GM23338 (cell line): ENCODE measurements at regions not wholly inside any gene's neighbourhood (a gene's known extent, or its start where the extent isn't known, plus 50 kb on each side); places are given as distances from the start of the nearest gene placed in this dataset.

Experiments used
- ATAC-seq: fragments of 200-7000 bp; cut with Tn5 transposase; 3 replicates; pipeline ENCODE4 v1.9.1; 2020
- DNase-seq: peaks from one replicate; pipeline ENCODE4 v3.0.0-alpha.2; 2015; ENCODE audit warnings: low spot score
- H2AFZ ChIP-seq: fragments of 200-600 bp; sonication (generic); 2 replicates; pipeline ENCODE4 v1.8.0; 2016; ENCODE audit warnings: antibody characterized with exemption, mild to moderate bottlenecking, moderate library complexity
- H3F3A ChIP-seq: fragments of 200-600 bp; sonication (generic); replicated peaks from 2 replicates; pipeline ENCODE4 v1.8.0; 2017; ENCODE audit warnings: antibody characterized with exemption, mixed run types, low read depth
- H3K27ac ChIP-seq: fragments of 200-600 bp; sonication (generic); 2 replicates; pipeline ENCODE4 v1.6.1; 2016; ENCODE audit warnings: low read depth
- H3K27me3 ChIP-seq: fragments of 200-600 bp; sonication (generic); 2 replicates; pipeline ENCODE4 v1.8.0; 2016; ENCODE audit warnings: mild to moderate bottlenecking, mixed run types, moderate library complexity; ENCODE audit not compliant: insufficient read depth
- H3K36me3 ChIP-seq: fragments of 200-600 bp; sonication (generic); 2 replicates; pipeline ENCODE4 v1.8.0; 2016; ENCODE audit warnings: mild to moderate bottlenecking; ENCODE audit not compliant: insufficient read depth
- H3K4me1 ChIP-seq: fragments of 200-600 bp; sonication (generic); 2 replicates; pipeline ENCODE4 v1.8.0; 2016; ENCODE audit warnings: mild to moderate bottlenecking, moderate library complexity; ENCODE audit not compliant: insufficient read depth
- H3K4me2 ChIP-seq: fragments of 200-600 bp; sonication (generic); 2 replicates; pipeline ENCODE4 v1.7.1; 2017; ENCODE audit warnings: mixed run types
- H3K4me3 ChIP-seq: fragments of 200-600 bp; sonication (generic); 2 replicates; pipeline ENCODE4 v1.6.1; 2016; ENCODE audit warnings: mixed run types
- H3K79me2 ChIP-seq: fragments of 200-600 bp; sonication (generic); replicated peaks from 2 replicates; pipeline ENCODE4 v1.8.0; 2017; ENCODE audit warnings: mild to moderate bottlenecking; ENCODE audit not compliant: insufficient read depth
- H3K9me2 ChIP-seq: fragments of 200-600 bp; sonication (generic); 2 replicates; pipeline ENCODE4 v1.8.0; 2017; ENCODE audit not compliant: insufficient read depth
- H4K20me1 ChIP-seq: fragments of 200-600 bp; sonication (generic); replicated peaks from 2 replicates; pipeline ENCODE4 v1.8.0; 2017; ENCODE audit warnings: mild to moderate bottlenecking; ENCODE audit not compliant: insufficient read depth
- H3K27ac Mint-ChIP-seq: 2 replicates; pipeline ENCODE4 v1.8.0; 2020; ENCODE audit warnings: inconsistent platforms, mild to moderate bottlenecking, moderate library complexity, mixed read lengths
- H3K27me3 Mint-ChIP-seq: 3 replicates; pipeline ENCODE4 v1.8.0; 2022; ENCODE audit warnings: low read depth, mild to moderate bottlenecking, moderate library complexity, mixed read lengths, inconsistent platforms; ENCODE audit not compliant: insufficient read depth, poor library complexity
- H3K36me3 Mint-ChIP-seq: 3 replicates; pipeline ENCODE4 v1.8.0; 2021; ENCODE audit warnings: low read depth, mild to moderate bottlenecking, inconsistent platforms, moderate library complexity, mixed read lengths
- H3K4me1 Mint-ChIP-seq: 3 replicates; pipeline ENCODE4 v1.8.0; 2020; ENCODE audit warnings: mild to moderate bottlenecking, inconsistent platforms, mixed read lengths
- H3K4me3 Mint-ChIP-seq: 3 replicates; pipeline ENCODE4 v1.8.0; 2021; ENCODE audit warnings: moderate library complexity, mild to moderate bottlenecking, inconsistent platforms, mixed read lengths
- H3K9me3 Mint-ChIP-seq: 3 replicates; pipeline ENCODE4 v1.8.0; 2020; ENCODE audit warnings: moderate library complexity, mild to moderate bottlenecking, inconsistent platforms, mixed read lengths
- CREB1 ChIP-seq: fragments of 250-450 bp; sonication (Bioruptor Pico); IDR thresholded peaks from 2 replicates; pipeline ENCODE4 v1.5.0; 2020; ENCODE audit warnings: low read depth, mild to moderate bottlenecking, moderate library complexity
- EZH2 ChIP-seq: fragments of 200-600 bp; sonication (generic); IDR thresholded peaks from one replicate; pipeline ENCODE4 v1.8.0; 2017; ENCODE audit warnings: antibody characterized with exemption, mild to moderate bottlenecking, low read depth; ENCODE audit not compliant: unreplicated experiment
- EZH2phosphoT487 ChIP-seq: fragments of 200-600 bp; sonication (generic); IDR thresholded peaks from one replicate; pipeline ENCODE4 v1.8.1; 2018; ENCODE audit warnings: antibody characterized with exemption; ENCODE audit not compliant: unreplicated experiment
- JUNB ChIP-seq: IDR thresholded peaks from one replicate; pipeline ENCODE4 v1.6.1; 2016; ENCODE audit warnings: antibody characterized with exemption; ENCODE audit not compliant: unreplicated experiment
- NANOG ChIP-seq: IDR thresholded peaks from 2 replicates; pipeline ENCODE4 v1.6.1; 2016; ENCODE audit warnings: antibody characterized with exemption, borderline replicate concordance
- POLR2AphosphoS5 ChIP-seq: IDR thresholded peaks from 2 replicates; pipeline ENCODE4 v1.6.1; 2016; ENCODE audit warnings: antibody characterized with exemption, low read depth
- STAT1 ChIP-seq: IDR thresholded peaks from one replicate; pipeline ENCODE4 v1.6.1; 2016; ENCODE audit warnings: antibody characterized with exemption; ENCODE audit not compliant: unreplicated experiment
- ZNF114 ChIP-seq: fragments of 250-450 bp; sonication (Bioruptor Pico); IDR thresholded peaks from 2 replicates; pipeline ENCODE4 v1.5.0; 2020; ENCODE audit warnings: mild to moderate bottlenecking, moderate library complexity
- ZNF331 ChIP-seq: fragments of 250-450 bp; sonication (Bioruptor Pico); IDR thresholded peaks from 2 replicates; pipeline ENCODE4 v1.5.0; 2020; ENCODE audit warnings: low read depth, mild to moderate bottlenecking, moderate library complexity
- TF ChIP-seq, protein P1 (sequence below): fragments of 250-450 bp; sonication (Bioruptor Pico); IDR thresholded peaks from 2 replicates; pipeline ENCODE4 v1.5.0; 2020; ENCODE audit warnings: mild to moderate bottlenecking, moderate library complexity
- TF ChIP-seq, protein P2 (sequence below): IDR thresholded peaks from one replicate; pipeline ENCODE4 v1.6.1; 2018; ENCODE audit warnings: antibody characterized with exemption; ENCODE audit not compliant: unreplicated experiment
- TF ChIP-seq, protein P3 (sequence below): IDR thresholded peaks from 2 replicates; pipeline ENCODE4 v1.6.1; 2016; ENCODE audit warnings: antibody characterized with exemption
- TF ChIP-seq, protein P4 (sequence below), 2 experiments: fragments of 200-600 bp in 1 of 2; sonication (generic) in 1 of 2; conservative IDR thresholded peaks; 2 replicates each; pipeline versions ENCODE4 v1.5.1 to v1.6.1; 2016 to 2017; ENCODE audit warnings: antibody characterized with exemption in 2 of 2, low read depth in 2 of 2, mild to moderate bottlenecking in 2 of 2, moderate library complexity in 1 of 2

DNA sequence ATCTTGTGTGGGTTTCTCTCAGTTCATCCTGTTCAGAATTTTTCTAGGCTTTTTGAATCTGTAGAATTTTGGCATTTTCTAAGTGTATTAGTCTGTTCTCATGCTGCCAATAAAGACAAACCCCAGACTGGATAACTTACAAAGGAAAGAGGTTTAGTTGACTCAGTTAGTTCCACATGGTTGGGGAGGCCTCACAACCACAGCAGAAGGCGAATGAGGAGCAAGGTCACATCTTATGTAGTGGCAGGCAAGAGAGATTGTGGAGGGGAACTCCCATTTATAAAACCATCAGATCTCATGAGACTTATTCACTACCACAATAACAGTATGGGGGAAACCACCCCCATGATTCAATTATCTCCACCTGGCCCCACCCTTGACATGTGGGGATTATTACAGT is 199.2 kb downstream of the ST6GAL2 start:
- H3K9me3 Mint-ChIP-seq = peaks cover 19% of the 10 kb centered on the region
- Histone ChIP-seq H3K27ac (no peak overlapping the region), H3K9me2 (peaks cover 7% of the 10 kb centered on the region; the same call in 1 of the 2 replicates), H3K79me2 (no peaks in the 10 kb centered on the region), H4K20me1 (no peaks in the 10 kb centered on the region), H3K27me3 (no peaks in the 10 kb centered on the region), H3K4me3 (no peak overlapping the region), H3K4me2 (no peak overlapping the region), H2AFZ (no peak overlapping the region), H3K36me3 (peaks cover 10% of the 10 kb centered on the region; the same call in 1 of the 2 replicates), H3F3A (no peaks in the 10 kb centered on the region), H3K4me1 (no peaks in the 10 kb centered on the region)
- no peak overlapping the region for H3K4me3 Mint-ChIP-seq
- peaks cover 11% of the 10 kb centered on the region for H3K36me3 Mint-ChIP-seq
- DNase-seq = no peak
- TF ChIP-seq POLR2AphosphoS5 (no peak), CREB1 (CRISPR knock-in tag) (no peak), EZH2phosphoT487 (no peak), EZH2 (no peak), ZNF331 (CRISPR knock-in tag) (no peak), STAT1 (no peak), NANOG (no peak), ZNF114 (no peak), JUNB (no peak)
- TF ChIP-seq, protein P1, sequence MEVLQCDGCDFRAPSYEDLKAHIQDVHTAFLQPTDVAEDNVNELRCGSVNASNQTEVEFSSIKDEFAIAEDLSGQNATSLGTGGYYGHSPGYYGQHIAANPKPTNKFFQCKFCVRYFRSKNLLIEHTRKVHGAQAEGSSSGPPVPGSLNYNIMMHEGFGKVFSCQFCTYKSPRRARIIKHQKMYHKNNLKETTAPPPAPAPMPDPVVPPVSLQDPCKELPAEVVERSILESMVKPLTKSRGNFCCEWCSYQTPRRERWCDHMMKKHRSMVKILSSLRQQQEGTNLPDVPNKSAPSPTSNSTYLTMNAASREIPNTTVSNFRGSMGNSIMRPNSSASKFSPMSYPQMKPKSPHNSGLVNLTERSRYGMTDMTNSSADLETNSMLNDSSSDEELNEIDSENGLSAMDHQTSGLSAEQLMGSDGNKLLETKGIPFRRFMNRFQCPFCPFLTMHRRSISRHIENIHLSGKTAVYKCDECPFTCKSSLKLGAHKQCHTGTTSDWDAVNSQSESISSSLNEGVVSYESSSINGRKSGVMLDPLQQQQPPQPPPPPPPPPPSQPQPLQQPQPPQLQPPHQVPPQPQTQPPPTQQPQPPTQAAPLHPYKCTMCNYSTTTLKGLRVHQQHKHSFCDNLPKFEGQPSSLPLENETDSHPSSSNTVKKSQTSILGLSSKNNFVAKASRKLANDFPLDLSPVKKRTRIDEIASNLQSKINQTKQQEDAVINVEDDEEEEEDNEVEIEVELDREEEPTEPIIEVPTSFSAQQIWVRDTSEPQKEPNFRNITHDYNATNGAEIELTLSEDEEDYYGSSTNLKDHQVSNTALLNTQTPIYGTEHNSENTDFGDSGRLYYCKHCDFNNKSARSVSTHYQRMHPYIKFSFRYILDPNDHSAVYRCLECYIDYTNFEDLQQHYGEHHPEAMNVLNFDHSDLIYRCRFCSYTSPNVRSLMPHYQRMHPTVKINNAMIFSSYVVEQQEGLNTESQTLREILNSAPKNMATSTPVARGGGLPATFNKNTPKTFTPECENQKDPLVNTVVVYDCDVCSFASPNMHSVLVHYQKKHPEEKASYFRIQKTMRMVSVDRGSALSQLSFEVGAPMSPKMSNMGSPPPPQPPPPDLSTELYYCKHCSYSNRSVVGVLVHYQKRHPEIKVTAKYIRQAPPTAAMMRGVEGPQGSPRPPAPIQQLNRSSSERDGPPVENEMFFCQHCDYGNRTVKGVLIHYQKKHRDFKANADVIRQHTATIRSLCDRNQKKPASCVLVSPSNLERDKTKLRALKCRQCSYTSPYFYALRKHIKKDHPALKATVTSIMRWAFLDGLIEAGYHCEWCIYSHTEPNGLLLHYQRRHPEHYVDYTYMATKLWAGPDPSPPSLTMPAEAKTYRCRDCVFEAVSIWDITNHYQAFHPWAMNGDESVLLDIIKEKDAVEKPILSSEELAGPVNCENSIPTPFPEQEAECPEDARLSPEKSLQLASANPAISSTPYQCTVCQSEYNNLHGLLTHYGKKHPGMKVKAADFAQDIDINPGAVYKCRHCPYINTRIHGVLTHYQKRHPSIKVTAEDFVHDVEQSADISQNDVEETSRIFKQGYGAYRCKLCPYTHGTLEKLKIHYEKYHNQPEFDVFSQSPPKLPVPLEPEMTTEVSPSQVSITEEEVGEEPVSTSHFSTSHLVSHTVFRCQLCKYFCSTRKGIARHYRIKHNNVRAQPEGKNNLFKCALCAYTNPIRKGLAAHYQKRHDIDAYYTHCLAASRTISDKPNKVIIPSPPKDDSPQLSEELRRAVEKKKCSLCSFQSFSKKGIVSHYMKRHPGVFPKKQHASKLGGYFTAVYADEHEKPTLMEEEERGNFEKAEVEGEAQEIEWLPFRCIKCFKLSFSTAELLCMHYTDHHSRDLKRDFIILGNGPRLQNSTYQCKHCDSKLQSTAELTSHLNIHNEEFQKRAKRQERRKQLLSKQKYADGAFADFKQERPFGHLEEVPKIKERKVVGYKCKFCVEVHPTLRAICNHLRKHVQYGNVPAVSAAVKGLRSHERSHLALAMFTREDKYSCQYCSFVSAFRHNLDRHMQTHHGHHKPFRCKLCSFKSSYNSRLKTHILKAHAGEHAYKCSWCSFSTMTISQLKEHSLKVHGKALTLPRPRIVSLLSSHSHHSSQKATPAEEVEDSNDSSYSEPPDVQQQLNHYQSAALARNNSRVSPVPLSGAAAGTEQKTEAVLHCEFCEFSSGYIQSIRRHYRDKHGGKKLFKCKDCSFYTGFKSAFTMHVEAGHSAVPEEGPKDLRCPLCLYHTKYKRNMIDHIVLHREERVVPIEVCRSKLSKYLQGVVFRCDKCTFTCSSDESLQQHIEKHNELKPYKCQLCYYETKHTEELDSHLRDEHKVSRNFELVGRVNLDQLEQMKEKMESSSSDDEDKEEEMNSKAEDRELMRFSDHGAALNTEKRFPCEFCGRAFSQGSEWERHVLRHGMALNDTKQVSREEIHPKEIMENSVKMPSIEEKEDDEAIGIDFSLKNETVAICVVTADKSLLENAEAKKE (CRISPR knock-in tag) = no peak
- TF ChIP-seq, protein P2, sequence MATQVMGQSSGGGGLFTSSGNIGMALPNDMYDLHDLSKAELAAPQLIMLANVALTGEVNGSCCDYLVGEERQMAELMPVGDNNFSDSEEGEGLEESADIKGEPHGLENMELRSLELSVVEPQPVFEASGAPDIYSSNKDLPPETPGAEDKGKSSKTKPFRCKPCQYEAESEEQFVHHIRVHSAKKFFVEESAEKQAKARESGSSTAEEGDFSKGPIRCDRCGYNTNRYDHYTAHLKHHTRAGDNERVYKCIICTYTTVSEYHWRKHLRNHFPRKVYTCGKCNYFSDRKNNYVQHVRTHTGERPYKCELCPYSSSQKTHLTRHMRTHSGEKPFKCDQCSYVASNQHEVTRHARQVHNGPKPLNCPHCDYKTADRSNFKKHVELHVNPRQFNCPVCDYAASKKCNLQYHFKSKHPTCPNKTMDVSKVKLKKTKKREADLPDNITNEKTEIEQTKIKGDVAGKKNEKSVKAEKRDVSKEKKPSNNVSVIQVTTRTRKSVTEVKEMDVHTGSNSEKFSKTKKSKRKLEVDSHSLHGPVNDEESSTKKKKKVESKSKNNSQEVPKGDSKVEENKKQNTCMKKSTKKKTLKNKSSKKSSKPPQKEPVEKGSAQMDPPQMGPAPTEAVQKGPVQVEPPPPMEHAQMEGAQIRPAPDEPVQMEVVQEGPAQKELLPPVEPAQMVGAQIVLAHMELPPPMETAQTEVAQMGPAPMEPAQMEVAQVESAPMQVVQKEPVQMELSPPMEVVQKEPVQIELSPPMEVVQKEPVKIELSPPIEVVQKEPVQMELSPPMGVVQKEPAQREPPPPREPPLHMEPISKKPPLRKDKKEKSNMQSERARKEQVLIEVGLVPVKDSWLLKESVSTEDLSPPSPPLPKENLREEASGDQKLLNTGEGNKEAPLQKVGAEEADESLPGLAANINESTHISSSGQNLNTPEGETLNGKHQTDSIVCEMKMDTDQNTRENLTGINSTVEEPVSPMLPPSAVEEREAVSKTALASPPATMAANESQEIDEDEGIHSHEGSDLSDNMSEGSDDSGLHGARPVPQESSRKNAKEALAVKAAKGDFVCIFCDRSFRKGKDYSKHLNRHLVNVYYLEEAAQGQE = no peak
- TF ChIP-seq, protein P3, sequence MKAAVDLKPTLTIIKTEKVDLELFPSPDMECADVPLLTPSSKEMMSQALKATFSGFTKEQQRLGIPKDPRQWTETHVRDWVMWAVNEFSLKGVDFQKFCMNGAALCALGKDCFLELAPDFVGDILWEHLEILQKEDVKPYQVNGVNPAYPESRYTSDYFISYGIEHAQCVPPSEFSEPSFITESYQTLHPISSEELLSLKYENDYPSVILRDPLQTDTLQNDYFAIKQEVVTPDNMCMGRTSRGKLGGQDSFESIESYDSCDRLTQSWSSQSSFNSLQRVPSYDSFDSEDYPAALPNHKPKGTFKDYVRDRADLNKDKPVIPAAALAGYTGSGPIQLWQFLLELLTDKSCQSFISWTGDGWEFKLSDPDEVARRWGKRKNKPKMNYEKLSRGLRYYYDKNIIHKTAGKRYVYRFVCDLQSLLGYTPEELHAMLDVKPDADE = no peak
- TF ChIP-seq, protein P4, sequence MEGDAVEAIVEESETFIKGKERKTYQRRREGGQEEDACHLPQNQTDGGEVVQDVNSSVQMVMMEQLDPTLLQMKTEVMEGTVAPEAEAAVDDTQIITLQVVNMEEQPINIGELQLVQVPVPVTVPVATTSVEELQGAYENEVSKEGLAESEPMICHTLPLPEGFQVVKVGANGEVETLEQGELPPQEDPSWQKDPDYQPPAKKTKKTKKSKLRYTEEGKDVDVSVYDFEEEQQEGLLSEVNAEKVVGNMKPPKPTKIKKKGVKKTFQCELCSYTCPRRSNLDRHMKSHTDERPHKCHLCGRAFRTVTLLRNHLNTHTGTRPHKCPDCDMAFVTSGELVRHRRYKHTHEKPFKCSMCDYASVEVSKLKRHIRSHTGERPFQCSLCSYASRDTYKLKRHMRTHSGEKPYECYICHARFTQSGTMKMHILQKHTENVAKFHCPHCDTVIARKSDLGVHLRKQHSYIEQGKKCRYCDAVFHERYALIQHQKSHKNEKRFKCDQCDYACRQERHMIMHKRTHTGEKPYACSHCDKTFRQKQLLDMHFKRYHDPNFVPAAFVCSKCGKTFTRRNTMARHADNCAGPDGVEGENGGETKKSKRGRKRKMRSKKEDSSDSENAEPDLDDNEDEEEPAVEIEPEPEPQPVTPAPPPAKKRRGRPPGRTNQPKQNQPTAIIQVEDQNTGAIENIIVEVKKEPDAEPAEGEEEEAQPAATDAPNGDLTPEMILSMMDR (conservative IDR thresholded peaks at IDR 0.05; ENCODE audit: low read depth in 2 of 2) = no peak
- no peaks in the 10 kb centered on the region for H3K4me1 Mint-ChIP-seq
- H3K27ac Mint-ChIP-seq = no peak overlapping the region
- H3K27me3 Mint-ChIP-seq = peaks cover 5% of the 10 kb centered on the region
- no peak for ATAC-seq
